Bone marrow (tissue), 2 donors: ENCODE measurements at regions not wholly inside any gene's neighbourhood (a gene's known extent, or its start where the extent isn't known, plus 50 kb on each side); places are given as distances from the start of the nearest gene placed in this dataset.
"Not testable (repeated sequence)": the region's sequence is repeated elsewhere in the genome, so short reads cannot be mapped to it uniquely, and the experiment has no call there.

Experiments
- DNase-seq, 2 donors: peaks; one replicate each; lab custom pipeline; 2025; lab: John Stamatoyannopoulos, UW

DNA sequence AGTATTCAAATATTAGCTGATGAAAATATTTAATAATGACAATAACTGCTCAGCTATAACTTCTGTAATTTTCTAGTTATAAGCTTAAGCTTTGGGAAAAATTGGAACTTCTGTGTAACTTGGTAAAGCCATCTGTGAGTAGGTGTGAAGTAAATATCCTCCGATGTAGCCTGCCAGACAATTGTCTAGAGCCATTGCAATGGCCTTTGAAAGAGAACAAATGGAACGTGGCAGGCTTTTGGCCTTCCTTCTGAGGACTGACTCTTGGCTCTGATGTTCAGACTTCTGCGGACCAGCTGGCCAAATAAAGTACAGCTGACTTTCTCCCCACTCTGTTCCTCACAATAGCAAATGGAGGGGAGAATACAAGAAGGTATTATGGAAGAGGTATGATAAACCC, 203.4 kb upstream of the NMUR2 start:
- no peak for DNase-seq

DNA sequence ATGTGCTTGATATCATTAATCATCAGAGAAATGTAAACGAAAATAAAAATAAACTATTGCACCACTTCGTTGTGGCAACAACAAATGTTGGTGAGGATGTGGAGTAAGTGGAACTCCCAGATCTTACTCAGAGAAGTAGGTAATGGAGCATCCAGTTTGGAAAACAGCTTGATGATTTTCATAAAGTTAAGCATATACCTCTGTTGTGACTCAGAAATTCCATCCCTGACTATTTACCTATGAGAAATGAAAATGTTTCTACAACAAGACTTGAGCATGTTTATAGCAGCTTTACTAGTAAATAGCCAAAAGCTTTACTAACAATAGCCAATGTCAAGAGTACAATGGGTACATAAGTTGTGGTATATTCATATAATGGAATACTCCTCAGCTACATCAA, 214.7 kb upstream of the NMUR2 start:
- DNase-seq, result no peak

DNA sequence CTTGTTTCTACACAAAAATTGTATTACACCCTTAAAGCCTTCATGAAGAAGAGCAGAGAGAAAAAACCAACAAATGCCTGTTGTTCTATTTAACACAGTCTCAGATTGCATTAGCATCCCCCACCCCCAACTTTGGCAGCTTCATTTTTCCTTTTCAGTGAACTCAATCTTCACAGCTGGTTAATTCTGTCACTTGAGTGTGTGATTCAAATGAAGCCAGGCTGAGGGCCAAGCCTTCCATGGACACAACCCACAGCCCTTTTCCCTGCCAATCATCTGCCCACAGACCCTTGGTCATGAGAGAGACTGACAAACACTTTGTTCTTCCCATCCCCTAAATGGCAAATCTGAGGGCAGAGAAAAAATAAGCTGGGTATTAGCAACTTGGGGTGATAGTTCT, 217.5 kb upstream of the NMUR2 start:
- no peak for DNase-seq

- no peak for DNase-seq
These were observed 218.9 kb upstream of the NMUR2 start for GRCh38 chr5:152623951-152624350.

- no peak for DNase-seq
These were observed 220.6 kb upstream of the NMUR2 start for GRCh38 chr5:152625696-152626095.

DNA sequence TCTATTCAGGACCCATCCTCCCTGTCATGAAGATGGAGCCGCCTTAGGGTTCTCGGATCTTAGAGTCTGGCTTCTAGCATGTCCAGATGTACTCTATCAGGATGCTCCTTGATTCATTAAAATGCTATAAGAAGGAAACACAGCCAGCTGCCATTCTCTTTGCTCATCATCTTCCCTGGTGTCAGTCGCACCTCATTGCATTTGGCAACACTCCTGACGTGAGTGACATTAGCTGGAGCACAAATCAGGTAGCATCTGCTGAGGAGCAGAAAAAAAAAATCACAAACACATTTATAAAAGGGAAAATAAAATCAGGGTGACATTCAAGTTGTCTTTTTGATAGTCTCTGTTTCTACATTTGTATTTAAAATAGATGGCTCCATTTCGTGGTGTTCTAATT, 226.1 kb upstream of the NMUR2 start:
- DNase-seq, result no peak

DNA sequence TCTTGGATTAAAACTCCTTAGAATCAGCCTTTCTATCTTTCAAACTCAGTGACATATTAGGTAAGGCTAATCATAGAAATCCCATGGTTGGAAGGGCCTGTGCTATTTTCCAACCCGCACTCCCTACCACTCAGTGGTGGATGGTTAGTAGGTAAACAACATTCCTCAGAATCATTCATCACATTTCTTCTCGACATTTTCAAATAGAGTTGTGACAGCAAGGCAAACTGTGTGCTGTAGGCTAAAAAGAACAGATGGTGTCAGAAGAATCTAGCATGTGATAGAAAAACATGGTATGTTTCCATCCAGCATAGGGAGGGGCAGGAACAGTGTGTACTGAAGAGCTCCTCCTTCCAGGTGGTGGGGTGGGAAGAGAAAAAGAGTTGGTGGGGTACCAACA, 227.3 kb upstream of the NMUR2 start:
- DNase-seq, result no peak

DNA sequence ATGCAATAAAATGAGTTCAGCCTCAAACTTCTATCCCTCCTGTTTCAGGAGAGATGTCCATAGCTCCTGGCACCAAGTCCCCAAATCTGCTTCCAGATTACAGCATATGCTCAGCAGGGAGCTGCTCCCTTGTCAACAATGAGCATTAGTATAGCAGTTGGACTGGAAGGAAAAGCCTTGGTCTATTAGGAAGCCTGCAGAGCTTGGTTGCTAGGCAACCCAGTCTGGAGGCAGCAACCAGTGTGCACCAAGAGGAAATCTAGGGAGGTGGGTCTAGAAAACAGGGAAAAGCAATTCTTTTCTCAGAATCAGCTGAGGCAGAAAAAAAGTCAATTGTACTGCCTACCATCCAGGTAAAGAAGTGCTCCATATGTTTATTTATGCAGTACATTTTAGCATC, 229.5 kb upstream of the NMUR2 start:
- no peak for DNase-seq

GRCh38 chr5:152638996-152639552, 234.0 kb upstream of the NMUR2 start:
- DNase-seq, result no peak

GRCh38 chr5:152641970-152642805, 237.1 kb upstream of the NMUR2 start:
- no peak for DNase-seq

DNA sequence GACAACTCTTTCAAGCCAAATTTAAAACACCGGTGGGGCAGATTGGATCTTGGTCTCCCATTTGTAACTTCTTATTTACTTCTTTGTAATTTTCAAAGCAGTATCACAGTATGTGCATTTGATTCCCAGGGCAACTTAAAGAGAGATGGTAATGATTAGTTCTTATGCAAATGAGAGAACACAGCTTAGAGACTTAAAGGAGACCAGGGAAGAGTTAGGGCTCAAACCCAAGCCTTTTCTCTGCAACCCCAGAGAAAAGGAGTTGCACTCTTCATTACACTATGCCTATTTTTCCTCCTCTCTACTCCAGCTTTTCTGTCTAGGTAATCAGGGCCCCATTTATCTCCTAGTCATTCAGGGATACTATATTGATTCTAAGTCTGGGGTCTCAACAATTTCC, 237.8 kb upstream of the NMUR2 start:
- DNase-seq, result no peak

DNA sequence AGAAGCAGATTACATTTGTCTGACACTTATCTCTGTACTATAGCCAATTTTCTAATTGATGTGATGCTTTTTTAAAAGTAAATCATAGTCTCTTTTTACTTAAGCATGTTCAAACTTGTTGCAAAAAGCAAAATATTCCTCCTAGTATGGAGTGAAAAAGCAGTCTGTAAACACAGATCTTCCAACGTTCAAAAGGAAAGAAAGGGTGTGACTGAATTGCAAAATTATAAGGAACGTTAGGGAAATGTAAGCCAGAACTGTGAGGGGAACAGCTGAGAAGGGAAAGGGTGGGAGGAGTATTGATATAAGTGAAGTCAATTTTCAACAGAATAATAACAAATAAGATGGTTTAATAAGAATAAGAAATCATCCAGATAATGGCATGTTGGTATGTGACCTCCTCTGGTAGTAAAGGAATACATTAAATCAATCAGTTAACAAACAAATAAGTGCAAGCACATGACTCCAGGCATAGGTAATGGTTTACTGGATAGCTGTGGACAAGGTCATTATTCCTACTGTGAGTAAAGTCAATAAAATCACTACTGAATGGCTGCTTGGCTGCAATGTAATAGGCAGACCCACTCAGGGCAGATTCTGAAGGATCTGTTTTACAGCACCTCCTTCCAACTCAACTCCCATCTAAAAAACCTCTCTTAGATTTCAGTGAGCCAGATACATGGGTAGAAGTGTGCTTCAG, 239.1 kb upstream of the NMUR2 start:
- DNase-seq, result no peak

- DNase-seq, result no peak
These were observed 244.5 kb upstream of the NMUR2 start for GRCh38 chr5:152649609-152650008.

DNA sequence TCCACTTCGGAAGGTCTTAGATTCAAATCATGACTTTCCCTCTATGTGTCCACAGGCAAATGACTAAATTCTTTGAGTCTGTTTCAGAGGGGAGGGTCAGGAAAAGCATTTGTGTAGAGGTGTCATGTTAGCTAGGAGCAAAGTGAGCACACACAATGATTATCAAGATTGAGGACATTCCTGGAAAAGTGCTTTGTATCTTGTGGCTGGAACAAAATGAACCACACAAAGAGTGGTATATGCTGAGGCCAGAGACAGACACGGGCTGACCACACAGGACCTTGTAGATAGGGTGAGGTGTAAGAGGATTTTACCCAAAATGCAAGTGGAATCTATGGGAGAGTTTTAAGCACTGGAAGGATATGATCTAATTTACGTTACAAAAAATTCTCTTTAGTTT, 245.3 kb upstream of the NMUR2 start:
- DNase-seq, result no peak

DNA sequence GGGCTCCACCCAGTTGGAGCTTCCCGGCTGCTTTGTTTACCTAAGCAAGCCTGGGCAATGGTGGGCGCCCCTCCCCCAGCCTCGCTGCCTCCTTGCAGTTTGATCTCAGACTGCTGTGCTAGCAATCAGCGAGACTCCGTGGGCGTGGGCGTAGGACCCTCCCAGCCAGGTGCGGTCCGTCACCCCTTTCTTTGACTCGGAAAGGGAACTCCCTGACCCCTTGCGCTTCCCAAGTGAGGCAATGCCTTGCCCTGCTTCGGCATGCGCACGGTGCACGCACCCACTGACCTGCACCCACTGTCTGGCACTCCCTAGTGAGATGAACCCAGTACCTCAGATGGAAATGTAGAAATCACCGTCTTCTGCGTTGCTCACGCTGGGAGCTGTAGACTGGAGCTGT, 254.4 kb upstream of the NMUR2 start:
- DNase-seq, result not testable (repeated sequence)

GRCh38 chr5:152673601-152674000, 268.5 kb upstream of the NMUR2 start:
- no peak for DNase-seq

- DNase-seq, result no peak
These were observed 269.3 kb upstream of the NMUR2 start for GRCh38 chr5:152674403-152674802.

DNA sequence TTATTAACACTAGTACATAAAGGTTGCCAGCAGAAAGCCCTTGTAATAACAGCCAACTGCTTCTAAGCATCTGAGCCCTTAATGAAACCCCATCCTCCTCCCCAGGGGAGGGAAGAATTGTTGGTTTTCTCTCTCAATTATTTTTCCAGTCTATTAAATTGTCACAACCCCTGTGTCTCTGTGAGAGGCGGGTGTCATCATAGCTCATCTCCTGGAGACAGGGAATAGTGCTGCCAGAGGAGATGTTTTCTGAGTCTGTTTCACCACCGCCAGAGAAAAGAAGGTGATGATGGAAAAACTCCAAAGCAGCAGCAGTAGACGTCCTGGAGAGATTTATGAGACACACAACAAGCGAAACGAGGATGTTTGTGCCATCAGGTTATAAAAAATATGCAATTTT, 271.1 kb upstream of the NMUR2 start:
- no peak for DNase-seq

GRCh38 chr5:152683205-152683604, 278.1 kb upstream of the NMUR2 start:
- no peak for DNase-seq

DNA sequence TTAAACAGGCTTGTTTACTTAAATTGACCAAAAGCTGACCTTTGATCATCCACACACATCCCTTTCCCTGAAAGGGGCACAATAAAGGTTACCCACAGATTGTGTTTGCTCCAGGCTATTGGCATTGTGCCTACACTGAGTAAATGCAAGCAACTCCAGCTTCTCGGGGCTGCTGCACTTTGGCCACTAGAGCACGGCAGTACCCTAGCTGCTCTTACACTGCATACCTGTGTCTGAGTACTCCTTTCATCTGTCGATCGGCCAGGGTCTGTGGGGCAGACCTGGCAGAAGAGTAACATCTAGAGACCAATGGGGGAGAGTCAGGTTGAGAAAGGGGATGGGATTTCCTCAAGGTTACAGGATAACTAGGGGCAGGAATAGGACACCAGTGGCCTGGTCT, 281.9 kb upstream of the NMUR2 start:
- DNase-seq, result no peak

GRCh38 chr5:152688561-152689249, 283.6 kb upstream of the NMUR2 start:
- no peak for DNase-seq

GRCh38 chr5:152689250-152689711, 284.2 kb upstream of the NMUR2 start:
- no peak for DNase-seq

GRCh38 chr5:152694231-152694630, 289.2 kb upstream of the NMUR2 start:
- DNase-seq, result no peak
